LNCAP (cell line): ENCODE measurements at regions not wholly inside any gene's neighbourhood (a gene's known extent, or its start where the extent isn't known, plus 50 kb on each side); places are given as distances from the start of the nearest gene placed in this dataset.

ENCODE experiments used
- TF ChIP-seq, protein P1 (sequence below): fragments of 450-650 bp; IDR thresholded peaks from 2 replicates; pipeline ENCODE4 v1.5.1; 2017; ENCODE audit warnings: mild to moderate bottlenecking

DNA sequence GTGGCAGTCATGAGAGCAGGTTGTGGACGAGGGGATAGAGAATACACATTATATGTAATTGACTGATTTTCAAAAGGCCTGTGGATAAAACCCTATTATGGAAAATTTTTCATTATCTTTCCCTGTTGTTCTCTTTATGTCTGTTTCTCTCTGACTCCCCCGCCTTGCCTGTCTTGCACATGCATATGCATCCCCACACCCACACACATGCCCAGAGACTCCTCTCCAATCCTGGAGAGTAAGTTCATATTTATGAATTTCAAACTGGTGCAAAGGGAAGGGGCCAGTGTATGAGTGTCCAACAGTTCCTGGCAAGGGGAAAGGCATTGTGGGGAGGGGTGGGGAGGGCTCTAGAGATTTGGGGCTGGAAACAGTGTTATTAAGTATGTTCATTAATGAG, 60.8 kb upstream of the ARHGAP36 start:
- TF ChIP-seq, protein P1, sequence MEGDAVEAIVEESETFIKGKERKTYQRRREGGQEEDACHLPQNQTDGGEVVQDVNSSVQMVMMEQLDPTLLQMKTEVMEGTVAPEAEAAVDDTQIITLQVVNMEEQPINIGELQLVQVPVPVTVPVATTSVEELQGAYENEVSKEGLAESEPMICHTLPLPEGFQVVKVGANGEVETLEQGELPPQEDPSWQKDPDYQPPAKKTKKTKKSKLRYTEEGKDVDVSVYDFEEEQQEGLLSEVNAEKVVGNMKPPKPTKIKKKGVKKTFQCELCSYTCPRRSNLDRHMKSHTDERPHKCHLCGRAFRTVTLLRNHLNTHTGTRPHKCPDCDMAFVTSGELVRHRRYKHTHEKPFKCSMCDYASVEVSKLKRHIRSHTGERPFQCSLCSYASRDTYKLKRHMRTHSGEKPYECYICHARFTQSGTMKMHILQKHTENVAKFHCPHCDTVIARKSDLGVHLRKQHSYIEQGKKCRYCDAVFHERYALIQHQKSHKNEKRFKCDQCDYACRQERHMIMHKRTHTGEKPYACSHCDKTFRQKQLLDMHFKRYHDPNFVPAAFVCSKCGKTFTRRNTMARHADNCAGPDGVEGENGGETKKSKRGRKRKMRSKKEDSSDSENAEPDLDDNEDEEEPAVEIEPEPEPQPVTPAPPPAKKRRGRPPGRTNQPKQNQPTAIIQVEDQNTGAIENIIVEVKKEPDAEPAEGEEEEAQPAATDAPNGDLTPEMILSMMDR = no peak

GRCh38 chrX:130999360-130999759, 58.8 kb upstream of the ARHGAP36 start:
- TF ChIP-seq, protein P1 = no peak
